Frontal cortex (tissue), 3 donors: ENCODE measurements at regions not wholly inside any gene's neighbourhood (a gene's known extent, or its start where the extent isn't known, plus 50 kb on each side); places are given as distances from the start of the nearest gene placed in this dataset.
"Not testable (repeated sequence)": the region's sequence is repeated elsewhere in the genome, so short reads cannot be mapped to it uniquely, and the experiment has no call there.

Experiments
- DNase-seq, 2 donors: peaks; one replicate each; pipeline ENCODE4 v3.0.0; 2012; ENCODE audit warnings: low spot score in 2 of 2
- FAIRE-seq: peaks from 2 replicates; lab custom pipeline; 2012; peaks lifted over from hg19 to GRCh38; lab: Jason Lieb, UNC
- donor health status: control.
- donor health status: control.
- donor health status: control.

- FAIRE-seq (no peak), DNase-seq (peak in 1 of 2 donors; percentile 0)
These were observed 4274.9 kb upstream of the OR11H1 start for GRCh38 chr22:11253000-11253511.

DNA sequence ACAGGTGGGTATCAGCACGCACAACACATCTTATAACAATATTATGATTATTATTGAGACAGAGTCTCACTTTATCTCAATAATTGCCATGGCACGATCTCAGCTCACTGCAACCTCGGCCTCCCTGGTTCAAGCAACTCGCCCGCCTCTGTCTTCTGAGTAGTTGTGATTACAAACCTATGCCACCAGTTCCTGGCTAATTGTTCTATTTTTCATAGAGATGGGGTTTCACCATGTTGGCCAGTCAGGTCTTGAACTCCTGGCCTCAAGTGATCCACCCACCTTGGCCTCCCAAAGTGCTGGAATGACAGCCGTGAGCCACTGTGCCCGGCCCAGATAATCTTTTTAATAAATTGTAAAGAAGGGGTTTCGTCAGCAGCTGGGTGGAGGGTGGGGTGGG, 4257.0 kb upstream of the OR11H1 start:
- not testable (repeated sequence) for FAIRE-seq, DNase-seq

DNA sequence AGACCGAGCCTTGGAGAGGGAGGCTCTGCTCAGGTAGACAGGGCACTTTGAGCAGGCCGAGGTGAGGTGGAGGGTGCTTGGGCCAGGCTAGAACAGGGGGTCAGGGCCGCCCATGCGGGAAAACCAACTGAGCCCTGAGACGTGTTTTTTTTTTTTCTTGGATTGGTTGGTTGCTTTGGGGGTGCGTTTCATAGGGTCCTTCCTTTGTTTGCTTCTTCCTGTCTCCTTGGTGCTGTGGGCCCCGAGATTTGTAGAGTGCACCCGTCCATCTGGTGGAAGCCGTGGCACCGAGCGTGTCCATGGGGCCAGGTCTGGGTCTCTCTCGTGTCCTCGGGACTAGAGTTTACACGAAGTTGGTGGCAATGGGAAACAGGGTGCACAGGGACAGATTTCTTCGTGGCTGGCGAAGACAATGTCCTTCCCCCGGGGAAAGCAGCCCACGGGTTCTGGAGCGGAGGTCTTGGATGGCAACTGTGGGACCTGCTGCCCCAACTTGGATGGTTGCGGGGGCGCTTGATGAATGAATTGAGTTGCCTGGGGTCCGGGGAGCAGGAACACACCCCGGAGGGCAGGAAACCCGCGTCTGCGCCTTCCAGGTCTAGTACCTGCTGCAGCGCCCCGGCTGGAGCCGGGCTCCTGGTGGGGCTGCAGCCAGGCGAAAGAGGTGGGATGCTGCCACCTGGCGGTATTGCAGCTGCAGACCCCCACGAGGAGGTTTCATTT, 4242.7 kb upstream of the OR11H1 start:
- not testable (repeated sequence) for FAIRE-seq

GRCh38 chr22:11285839-11286205, 4242.2 kb upstream of the OR11H1 start:
- DNase-seq, FAIRE-seq: not testable (repeated sequence)

More for the DNA sequence above, 4242.7 kb upstream of the OR11H1 start:
- not testable (repeated sequence) for DNase-seq

GRCh38 chr22:11288246-11289220, 4239.5 kb upstream of the OR11H1 start:
- not testable (repeated sequence) for DNase-seq, FAIRE-seq

DNA sequence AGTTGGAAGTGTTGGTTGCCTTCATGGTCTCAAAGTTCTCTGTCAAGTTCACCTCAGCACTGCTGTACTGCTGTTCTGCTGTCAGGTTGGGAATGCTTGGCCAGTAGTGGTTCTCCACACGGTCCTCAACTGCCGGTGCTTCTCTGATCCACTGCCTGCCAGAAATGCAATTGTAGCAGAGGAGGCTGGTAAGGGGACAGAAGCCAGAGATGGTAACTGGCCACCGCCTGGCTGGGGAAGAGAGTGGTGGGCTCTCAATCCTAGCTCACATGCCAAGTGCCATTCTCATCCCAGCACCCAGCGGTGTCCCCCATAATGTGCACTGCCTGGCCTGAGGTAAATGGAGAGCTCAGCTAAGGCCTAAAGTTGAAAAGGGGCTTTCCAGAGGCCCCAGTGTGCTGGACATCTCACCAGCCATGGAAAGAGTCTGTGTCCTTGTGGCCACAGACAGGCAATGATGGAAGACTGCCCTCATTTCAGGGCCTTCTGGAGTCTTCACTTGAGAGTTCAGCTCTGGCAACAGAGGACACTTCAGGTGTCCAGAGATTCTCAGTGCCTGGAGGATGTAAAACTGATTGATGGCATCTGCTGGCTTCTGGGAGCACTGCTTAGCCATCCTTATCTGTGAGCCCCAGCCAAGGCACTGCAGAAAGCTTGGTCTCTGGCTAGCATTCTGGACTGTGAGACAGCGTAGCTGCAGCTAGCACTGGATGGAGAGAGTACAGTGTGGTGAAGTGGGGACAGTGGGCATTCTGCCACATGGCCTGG, 4229.7 kb upstream of the OR11H1 start:
- not testable (repeated sequence) for FAIRE-seq, DNase-seq

- DNase-seq, FAIRE-seq: not testable (repeated sequence)
These were observed 4225.6 kb upstream of the OR11H1 start for GRCh38 chr22:11302427-11302826.

- FAIRE-seq, DNase-seq: not testable (repeated sequence)
These were observed 4225.1 kb upstream of the OR11H1 start for GRCh38 chr22:11302904-11303303.

GRCh38 chr22:11305179-11305578, 4222.8 kb upstream of the OR11H1 start:
- FAIRE-seq, DNase-seq: not testable (repeated sequence)

- FAIRE-seq, DNase-seq: not testable (repeated sequence)
These were observed 4221.0 kb upstream of the OR11H1 start for GRCh38 chr22:11306933-11307518.

DNA sequence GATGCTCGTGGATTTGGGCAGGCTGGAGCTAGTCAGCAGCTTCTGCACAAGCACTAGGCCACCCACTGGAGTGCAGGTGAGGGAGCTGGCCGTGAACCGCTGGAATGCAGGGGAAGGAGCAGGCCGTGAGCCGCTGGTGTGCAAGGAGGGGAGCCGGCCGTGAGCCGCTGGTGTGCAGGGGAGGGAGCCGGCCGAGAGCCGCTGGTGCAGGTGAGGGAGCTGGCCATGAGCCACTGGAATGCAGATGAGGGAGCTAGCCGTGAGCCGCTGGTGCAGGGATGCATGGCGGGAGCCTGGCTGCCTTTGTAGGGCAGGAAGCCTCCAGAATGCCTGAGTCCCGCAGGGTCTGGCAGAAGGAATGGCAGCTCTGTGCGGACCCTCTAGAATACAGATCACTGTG, 4220.0 kb upstream of the OR11H1 start:
- no peak for FAIRE-seq
- DNase-seq = no peak

- not testable (repeated sequence) for FAIRE-seq, DNase-seq
These were observed 4218.2 kb upstream of the OR11H1 start for GRCh38 chr22:11309777-11310176.

DNA sequence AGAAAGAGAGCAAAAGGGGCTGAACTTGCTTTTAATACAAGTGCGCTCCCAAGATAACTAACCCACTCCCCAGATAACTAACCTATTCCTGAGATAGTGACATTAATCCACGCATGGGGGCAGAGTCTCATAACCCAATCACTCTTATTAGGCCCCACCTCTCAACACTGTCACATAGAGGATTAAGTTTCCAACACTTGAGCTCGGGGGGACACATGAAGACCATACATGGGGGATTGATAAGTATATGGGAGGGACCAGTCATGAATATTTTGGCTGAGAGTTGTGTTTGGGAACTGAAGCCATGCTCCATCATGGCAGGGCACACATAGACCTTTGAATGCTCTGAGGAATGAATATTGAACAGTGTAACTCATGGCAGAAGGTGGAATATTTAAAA, 4217.3 kb upstream of the OR11H1 start:
- DNase-seq, FAIRE-seq: not testable (repeated sequence)

DNA sequence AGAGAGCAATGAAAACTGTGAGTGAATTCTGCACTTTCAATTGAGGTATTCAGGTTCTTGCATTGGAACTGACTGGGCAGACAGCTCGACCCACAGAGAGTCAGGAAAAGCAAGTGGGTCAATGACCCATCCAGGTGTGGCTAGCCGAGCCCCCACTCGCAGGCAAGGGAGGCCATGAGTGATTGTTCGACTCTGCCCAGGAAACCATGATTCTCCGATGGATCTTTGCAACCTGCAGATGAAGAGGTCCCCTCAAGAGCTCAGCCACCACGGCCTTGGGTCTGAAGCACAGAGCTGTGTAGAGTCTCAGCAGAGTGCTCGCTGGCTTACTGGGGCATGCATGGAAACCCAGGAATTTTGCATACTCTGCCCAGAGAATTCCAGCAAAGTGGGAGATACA, 4215.4 kb upstream of the OR11H1 start:
- not testable (repeated sequence) for DNase-seq, FAIRE-seq

DNA sequence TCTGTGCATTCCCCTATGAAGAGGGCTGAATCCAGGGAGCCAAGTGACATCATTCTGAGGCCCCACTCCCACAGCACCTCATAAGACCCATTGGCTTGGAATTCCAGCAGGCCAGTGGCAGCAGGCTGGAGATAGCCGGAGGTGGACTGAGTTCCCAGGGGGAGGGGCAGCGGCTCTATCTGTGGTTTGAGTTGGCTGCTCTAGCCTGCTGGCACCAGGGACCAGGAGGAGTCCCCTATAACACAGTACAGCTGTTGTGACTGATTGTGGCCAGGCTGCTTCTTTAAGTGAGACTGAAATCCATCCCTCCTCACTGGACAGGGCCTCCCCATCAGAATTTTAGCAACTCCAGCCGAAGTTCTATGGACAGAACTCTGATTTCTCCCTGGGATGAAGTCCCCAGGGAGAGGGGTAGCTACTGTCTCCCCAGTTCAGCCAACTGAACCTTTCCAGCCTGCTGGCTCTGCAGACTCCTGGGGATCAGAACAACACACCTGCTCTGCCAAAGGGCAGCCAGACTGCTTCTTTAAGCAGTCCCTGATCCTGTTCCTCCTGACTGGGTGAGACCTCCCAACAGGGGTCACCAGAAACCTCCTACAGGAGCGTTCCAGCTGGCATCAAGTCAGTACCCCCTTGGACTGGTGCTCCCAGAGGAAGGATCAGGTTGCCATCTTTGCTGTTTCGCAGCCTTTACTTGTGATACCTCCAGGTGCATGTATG, 4214.8 kb upstream of the OR11H1 start:
- not testable (repeated sequence) for FAIRE-seq, DNase-seq

DNA sequence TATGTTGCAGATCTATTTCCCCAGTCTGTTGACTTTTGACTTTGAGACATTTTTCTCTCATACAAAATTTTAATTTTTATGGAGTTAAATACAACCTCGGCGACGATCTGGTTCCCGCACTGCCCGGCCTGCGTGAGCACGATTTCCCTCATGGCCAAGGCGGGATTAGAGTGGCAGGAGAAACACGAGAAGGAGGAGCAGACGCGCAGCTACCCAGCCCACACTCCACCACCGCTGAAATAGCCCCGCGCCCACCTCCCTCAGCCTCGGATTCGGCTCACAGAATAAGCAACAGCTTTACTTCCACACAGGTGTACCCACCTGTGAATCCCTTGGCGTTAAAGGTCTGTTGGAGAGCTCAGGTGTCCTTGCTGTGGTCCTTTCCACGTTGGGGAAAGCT, 4209.4 kb upstream of the OR11H1 start:
- FAIRE-seq, DNase-seq: not testable (repeated sequence)

DNA sequence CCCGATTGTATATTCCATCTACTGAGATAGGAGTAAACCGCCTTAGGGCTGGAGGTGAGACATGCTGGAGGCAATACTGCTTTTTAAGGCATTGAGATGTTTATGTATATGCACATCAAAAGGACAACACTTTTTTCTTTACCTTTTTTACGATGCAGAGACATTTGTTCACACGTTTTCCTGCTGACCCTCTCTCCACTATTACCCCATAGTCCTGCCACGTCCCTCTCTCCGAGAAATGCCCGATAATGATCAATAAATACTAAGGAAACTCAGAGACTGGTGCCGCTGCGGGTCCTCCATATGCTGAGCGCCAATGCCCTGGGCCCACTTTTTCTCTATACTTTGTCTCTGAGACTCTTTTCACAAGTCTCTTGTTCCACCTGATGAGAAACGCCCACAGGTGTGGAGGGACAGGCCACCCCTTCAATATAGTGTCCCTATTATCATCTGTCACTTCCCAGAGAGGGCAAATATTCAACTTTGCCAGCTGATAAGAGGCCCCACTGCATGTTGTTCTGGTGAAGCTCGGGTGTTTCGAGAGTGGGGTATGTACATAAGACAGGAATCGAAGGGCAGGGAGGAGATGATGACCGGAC, 4203.5 kb upstream of the OR11H1 start:
- FAIRE-seq, DNase-seq: not testable (repeated sequence)

DNA sequence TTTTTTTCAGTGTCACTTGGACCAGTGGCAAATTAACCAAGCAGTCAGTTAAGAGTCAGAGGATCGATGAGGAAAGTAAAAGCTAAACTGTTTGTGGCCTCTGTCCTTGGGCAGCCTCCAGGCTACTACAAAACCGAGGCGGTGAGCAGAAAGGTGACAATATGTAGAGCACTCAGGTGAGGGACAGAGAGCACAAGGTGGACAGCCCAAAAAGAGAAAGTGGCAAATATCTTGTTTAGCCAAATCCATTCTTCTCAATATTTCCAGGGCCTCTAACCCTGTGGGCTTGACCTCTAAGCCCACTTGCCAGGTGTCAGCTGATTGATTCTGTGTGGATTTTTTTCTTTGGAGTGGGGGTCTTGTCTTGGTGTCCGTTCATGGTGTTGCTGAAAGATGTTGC, 4202.2 kb upstream of the OR11H1 start:
- FAIRE-seq (no peak), DNase-seq (no peak)
